ENCODE measurements at regions not wholly inside any gene's neighbourhood (a gene's known extent, or its start where the extent isn't known, plus 50 kb on each side); places are given as distances from the start of the nearest gene placed in this dataset.

DNA sequence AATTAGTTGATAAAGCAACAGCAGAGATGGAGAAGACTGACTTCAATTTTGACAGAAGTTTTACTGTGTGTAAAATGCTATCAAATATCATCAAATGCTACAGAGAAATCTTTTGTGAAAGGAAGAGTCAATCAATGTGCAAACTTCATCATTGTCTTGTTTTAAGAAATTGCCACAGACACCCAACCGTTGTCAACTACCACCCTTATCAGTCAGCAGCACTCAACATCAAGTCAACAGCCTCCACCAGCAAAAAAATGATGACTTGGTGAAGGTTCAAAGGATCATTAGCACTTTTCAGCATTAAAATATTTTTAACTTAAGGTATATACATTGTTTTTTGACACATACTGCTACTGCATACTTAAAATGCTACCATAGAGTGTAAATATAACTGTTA is 888.8 kb downstream of the CDH18 start:
- TF ChIP-seq, protein P1, sequence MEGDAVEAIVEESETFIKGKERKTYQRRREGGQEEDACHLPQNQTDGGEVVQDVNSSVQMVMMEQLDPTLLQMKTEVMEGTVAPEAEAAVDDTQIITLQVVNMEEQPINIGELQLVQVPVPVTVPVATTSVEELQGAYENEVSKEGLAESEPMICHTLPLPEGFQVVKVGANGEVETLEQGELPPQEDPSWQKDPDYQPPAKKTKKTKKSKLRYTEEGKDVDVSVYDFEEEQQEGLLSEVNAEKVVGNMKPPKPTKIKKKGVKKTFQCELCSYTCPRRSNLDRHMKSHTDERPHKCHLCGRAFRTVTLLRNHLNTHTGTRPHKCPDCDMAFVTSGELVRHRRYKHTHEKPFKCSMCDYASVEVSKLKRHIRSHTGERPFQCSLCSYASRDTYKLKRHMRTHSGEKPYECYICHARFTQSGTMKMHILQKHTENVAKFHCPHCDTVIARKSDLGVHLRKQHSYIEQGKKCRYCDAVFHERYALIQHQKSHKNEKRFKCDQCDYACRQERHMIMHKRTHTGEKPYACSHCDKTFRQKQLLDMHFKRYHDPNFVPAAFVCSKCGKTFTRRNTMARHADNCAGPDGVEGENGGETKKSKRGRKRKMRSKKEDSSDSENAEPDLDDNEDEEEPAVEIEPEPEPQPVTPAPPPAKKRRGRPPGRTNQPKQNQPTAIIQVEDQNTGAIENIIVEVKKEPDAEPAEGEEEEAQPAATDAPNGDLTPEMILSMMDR (IDR thresholded peaks at IDR 0.05; ENCODE audit: control extremely low read depth in 1 of 3, insufficient read depth in 1 of 3, low read depth in 1 of 3, low read length in 3 of 3) = no peak
- TF ChIP-seq JUND (IDR thresholded peaks at IDR 0.05; ENCODE audit: low read length) = no peak
- TF ChIP-seq, protein P2, sequence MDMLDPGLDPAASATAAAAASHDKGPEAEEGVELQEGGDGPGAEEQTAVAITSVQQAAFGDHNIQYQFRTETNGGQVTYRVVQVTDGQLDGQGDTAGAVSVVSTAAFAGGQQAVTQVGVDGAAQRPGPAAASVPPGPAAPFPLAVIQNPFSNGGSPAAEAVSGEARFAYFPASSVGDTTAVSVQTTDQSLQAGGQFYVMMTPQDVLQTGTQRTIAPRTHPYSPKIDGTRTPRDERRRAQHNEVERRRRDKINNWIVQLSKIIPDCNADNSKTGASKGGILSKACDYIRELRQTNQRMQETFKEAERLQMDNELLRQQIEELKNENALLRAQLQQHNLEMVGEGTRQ (IDR thresholded peaks at IDR 0.05; ENCODE audit: low read length) = no peak
- no peak for TF ChIP-seq EP300 (IDR thresholded peaks at IDR 0.05; ENCODE audit: borderline replicate concordance in 1 of 2, low read depth in 2 of 2, low read length in 2 of 2)
- TF ChIP-seq BRCA1 (IDR thresholded peaks at IDR 0.05; ENCODE audit: low read depth, low read length) = no peak
- no peak for TF ChIP-seq EGR1 (IDR thresholded peaks at IDR 0.05; ENCODE audit: borderline replicate concordance, low read depth, low read length)
- no peak for TF ChIP-seq POLR2A (IDR thresholded peaks at IDR 0.05; ENCODE audit: control extremely low read depth in 1 of 2, low read depth in 2 of 2, low read length in 2 of 2)
- TF ChIP-seq YY1 (IDR thresholded peaks at IDR 0.05; ENCODE audit: low read depth, low read length) = no peak
- TF ChIP-seq SIN3A (conservative IDR thresholded peaks at IDR 0.05 in 1 of 2, IDR thresholded peaks at IDR 0.05 in 1 of 2; ENCODE audit: low read depth in 1 of 2, low read length in 2 of 2) = no peak
- TF ChIP-seq GABPA (IDR thresholded peaks at IDR 0.05; ENCODE audit: borderline replicate concordance, insufficient read depth, low read length) = no peak
- TF ChIP-seq, protein P3, sequence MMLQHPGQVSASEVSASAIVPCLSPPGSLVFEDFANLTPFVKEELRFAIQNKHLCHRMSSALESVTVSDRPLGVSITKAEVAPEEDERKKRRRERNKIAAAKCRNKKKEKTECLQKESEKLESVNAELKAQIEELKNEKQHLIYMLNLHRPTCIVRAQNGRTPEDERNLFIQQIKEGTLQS (IDR thresholded peaks at IDR 0.05; ENCODE audit: insufficient read depth, low read depth, low read length) = no peak
- no peak for TF ChIP-seq PHF8 (conservative IDR thresholded peaks at IDR 0.05; ENCODE audit: low read depth, low read length)
- TF ChIP-seq, protein P4, sequence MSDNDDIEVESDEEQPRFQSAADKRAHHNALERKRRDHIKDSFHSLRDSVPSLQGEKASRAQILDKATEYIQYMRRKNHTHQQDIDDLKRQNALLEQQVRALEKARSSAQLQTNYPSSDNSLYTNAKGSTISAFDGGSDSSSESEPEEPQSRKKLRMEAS (IDR thresholded peaks at IDR 0.05) = no peak

Measured in H1 (cell line).